ENCODE measurements at regions not wholly inside any gene's neighbourhood (a gene's known extent, or its start where the extent isn't known, plus 50 kb on each side); places are given as distances from the start of the nearest gene placed in this dataset.

DNA sequence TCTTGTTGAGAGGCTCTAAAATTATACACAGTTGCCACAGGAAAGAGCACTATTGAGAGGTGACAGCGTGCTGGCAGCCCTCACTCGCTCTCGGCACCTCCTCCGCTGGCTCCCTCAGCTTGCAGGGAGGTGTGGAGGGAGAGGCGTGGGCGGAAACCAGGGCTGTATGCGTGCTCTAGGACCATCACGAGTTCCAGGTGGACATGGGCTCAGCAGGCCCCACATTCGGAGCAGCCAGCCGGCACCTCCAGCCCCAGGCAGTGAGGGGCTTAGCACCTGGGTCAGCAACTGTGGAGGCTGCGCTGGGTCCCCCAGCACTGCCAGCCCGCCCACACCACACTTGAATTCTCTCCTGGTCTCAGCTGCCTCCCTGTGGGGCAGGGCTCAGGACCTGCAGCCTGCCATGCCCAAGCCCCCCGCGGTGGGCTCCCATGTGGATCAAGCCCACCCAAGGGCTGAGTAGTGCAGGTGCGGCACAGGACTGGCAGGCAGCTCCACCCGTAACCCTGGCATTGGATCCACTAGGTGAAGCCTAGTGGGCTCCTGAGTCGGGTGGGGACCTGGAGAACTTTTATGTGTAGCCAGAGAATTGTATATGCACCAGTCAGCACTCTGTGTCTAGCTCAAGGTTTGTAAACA is 460.6 kb upstream of the ALCAM start:
- no peak for DNase-seq (ENCODE audit: extremely low read depth, low read depth)
- TF ChIP-seq, protein P1, sequence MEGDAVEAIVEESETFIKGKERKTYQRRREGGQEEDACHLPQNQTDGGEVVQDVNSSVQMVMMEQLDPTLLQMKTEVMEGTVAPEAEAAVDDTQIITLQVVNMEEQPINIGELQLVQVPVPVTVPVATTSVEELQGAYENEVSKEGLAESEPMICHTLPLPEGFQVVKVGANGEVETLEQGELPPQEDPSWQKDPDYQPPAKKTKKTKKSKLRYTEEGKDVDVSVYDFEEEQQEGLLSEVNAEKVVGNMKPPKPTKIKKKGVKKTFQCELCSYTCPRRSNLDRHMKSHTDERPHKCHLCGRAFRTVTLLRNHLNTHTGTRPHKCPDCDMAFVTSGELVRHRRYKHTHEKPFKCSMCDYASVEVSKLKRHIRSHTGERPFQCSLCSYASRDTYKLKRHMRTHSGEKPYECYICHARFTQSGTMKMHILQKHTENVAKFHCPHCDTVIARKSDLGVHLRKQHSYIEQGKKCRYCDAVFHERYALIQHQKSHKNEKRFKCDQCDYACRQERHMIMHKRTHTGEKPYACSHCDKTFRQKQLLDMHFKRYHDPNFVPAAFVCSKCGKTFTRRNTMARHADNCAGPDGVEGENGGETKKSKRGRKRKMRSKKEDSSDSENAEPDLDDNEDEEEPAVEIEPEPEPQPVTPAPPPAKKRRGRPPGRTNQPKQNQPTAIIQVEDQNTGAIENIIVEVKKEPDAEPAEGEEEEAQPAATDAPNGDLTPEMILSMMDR (IDR thresholded peaks at IDR 0.05; ENCODE audit: low read depth, low read length, missing control alignments): no peak

DNA sequence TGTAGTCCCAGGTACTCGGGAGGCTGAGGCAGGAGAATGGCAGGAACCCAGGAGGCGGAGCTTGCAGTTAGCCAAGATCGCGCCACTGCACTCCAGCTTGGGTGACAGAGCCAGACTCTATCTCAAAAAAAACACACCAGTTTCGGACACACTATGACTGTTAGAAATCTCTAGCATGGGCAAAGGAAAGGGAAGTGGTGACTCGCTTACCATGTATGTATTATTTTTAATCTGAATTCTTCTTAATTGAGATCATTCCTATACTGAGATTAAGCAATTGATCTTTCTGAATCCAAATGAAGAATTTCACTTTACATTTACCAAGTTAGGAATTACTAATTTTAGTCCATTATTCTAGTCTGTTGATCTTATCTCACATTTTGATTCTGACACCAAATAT is 459.2 kb upstream of the ALCAM start:
- no peak overlapping the region for H3K4me3 ChIP-seq (replicated peaks; ENCODE audit: low read depth, low read length)
- TF ChIP-seq, protein P1 (IDR thresholded peaks at IDR 0.05; ENCODE audit: low read depth, low read length, missing control alignments): no peak
- DNase-seq (ENCODE audit: extremely low read depth, low read depth): peak; percentile 48

More for the DNA sequence above, 460.6 kb upstream of the ALCAM start:
- H3K4me3 ChIP-seq (replicated peaks; ENCODE audit: low read depth, low read length): no peak overlapping the region

DNA sequence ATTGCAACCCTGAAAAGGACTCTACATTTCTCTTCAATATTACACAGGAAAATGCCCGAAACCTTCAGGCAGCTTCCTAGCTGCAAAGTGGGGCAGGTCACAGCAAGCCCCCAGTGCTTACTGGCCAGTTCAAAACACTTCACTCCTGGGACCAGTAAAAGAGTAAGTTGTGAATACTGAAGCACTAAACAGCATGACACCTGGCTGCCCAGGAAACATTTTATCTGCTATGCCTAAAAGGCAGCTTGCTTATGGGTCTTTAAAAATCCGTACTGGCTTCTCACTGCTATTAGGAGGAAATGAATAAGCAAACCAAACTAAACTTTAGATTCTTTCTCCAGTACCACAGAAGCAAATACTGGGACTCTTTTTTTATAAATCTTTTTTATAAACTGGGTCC is 457.9 kb upstream of the ALCAM start:
- no peak overlapping the region for H3K4me3 ChIP-seq (replicated peaks; ENCODE audit: low read depth, low read length)
- TF ChIP-seq, protein P1 (IDR thresholded peaks at IDR 0.05; ENCODE audit: low read depth, low read length, missing control alignments): no peak
- DNase-seq (ENCODE audit: extremely low read depth, low read depth): no peak

DNA sequence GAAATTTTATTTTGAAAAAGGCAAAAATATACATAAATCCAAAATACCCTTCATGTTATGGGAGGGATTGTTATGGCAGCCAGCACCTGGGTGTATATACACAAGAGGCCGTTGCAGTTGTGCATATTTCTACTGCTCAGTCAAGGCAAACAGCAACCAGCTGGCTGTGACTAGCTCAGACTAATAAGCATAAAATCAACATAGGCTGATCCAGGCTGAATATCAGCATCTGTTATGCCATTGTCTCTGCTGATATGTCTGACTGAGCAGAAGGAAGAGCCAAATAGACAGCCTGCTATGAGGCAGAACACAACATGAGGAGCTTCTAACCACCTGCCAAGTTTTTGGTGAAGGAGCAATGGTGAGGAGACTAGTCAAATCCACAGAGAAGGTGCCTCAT is 457.5 kb upstream of the ALCAM start:
- DNase-seq (ENCODE audit: extremely low read depth, low read depth): peak; percentile 61
- TF ChIP-seq, protein P1 (IDR thresholded peaks at IDR 0.05; ENCODE audit: low read depth, low read length, missing control alignments): no peak
- H3K4me3 ChIP-seq (replicated peaks; ENCODE audit: low read depth, low read length): no peak overlapping the region

DNA sequence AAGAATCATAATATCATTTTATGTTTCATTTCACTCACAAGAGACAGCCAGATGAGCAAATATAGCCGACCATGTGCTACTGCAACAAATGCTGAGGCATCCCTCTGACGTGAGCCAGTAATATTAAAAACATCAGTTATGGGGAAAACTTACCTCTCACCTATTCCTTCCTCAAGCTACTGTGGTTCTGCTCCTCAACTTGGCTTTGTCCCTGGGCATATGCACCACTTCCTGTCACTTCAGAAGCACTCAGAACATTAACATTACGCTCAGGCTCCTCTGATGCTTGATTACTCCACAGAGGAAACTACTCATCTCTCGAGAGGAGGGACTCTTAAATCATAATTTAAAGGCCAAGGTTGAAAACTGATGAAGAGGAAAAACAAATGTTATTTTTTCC is 457.0 kb upstream of the ALCAM start:
- TF ChIP-seq, protein P1 (IDR thresholded peaks at IDR 0.05; ENCODE audit: low read depth, low read length, missing control alignments): no peak
- DNase-seq (ENCODE audit: extremely low read depth, low read depth): no peak
- H3K4me3 ChIP-seq (replicated peaks; ENCODE audit: low read depth, low read length): no peak overlapping the region

DNA sequence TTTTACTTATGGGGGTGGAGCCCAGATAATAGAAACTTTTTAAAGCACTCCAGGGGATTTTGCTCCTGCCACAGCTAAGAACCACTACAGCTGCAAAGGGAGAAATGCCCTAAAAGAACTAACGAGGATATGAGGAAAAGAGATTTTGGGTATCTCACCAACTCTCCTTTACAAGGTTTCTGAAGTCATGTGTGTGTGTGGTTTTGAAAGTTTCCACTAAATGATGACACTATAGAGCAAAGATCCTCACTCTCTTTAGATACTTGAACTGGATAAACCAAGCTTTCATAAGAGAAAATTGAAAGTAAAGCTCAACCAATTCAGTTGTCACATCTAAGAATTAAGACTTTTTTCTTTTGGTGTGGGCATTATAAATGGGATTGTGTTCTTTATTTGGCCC is 455.3 kb upstream of the ALCAM start:
- TF ChIP-seq, protein P1 (IDR thresholded peaks at IDR 0.05; ENCODE audit: low read depth, low read length, missing control alignments): no peak
- no peak overlapping the region for H3K4me3 ChIP-seq (replicated peaks; ENCODE audit: low read depth, low read length)
- no peak for DNase-seq (ENCODE audit: extremely low read depth, low read depth)

DNA sequence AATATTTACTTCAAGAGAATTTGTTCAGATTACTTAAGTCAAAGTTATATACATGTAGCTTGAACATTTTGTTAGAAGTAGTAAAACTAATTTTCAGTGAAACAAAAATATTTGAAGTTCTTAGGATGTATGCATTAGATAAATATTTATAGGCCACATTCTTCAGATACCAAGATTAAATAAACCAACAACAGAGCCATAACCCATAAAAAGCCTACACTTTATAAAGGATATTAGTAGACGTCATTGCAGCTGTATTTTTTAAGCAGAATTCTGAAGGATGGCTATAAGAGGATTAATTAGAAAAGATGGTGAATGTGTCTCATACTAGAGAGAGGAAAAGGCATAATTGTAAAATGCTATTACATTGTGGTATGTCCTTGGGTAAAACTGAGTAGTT is 449.7 kb upstream of the ALCAM start:
- TF ChIP-seq, protein P1 (IDR thresholded peaks at IDR 0.05; ENCODE audit: low read depth, low read length, missing control alignments): no peak
- H3K4me3 ChIP-seq (replicated peaks; ENCODE audit: low read depth, low read length): no peak overlapping the region
- no peak for DNase-seq (ENCODE audit: extremely low read depth, low read depth)

Data from HFF-Myc (cell line).